ENCODE measurements at regions not wholly inside any gene's neighbourhood (a gene's known extent, or its start where the extent isn't known, plus 50 kb on each side); places are given as distances from the start of the nearest gene placed in this dataset.

DNA sequence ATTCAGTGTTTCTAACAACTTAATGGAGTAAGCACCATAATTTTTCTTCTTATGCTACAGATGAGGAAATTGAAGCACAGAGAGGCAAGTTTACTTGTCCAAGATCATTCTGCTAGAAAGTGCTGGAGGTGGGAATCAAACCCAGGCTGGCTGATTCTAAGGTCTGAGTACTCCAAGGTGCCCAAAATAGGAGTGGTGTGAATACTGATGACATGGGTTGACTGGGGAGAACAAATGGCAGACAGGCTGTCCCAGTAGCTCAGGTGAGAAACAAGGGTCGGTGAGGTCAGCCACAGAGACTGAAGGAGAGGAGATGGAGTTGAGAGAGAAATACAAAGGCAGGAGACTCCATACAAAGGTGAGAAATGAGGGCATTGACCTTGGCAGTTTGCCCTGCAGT is 144.5 kb upstream of the EGFLAM start:
- H3K27me3 ChIP-seq (ENCODE audit: insufficient read depth, low read length, poor library complexity) = no peaks in the 10 kb centered on the region
- no peak overlapping the region for H4K8ac ChIP-seq (ENCODE audit: low read depth, low read length)
- no peak overlapping the region for H2BK5ac ChIP-seq (ENCODE audit: low read length)
- H3K79me2 ChIP-seq (ENCODE audit: control insufficient read depth, insufficient read depth, low read length) = no peaks in the 10 kb centered on the region
- DNase-seq = no peak
- H3K79me1 ChIP-seq (ENCODE audit: low read length) = no peaks in the 10 kb centered on the region
- no peaks in the 10 kb centered on the region for H3K4me1 ChIP-seq (ENCODE audit: control insufficient read depth, low read depth, low read length)
- no peak overlapping the region for H3K27ac ChIP-seq (ENCODE audit: low read depth, low read length)
- no CpG with 5 or more reads among the region's 1 CpG for WGBS (ENCODE audit: extremely low coverage, insufficient coverage, low lambda C conversion rate)
- no peak overlapping the region for H4K5ac ChIP-seq (ENCODE audit: low read length)
- no peak overlapping the region for H3K56ac ChIP-seq (ENCODE audit: low read length)
- no peak overlapping the region for H2AK5ac ChIP-seq (ENCODE audit: low read length)
- H3K36me3 ChIP-seq (ENCODE audit: control insufficient read depth, insufficient read depth, low read length) = no peaks in the 10 kb centered on the region
- H3K23ac ChIP-seq (ENCODE audit: low read length) = no peak overlapping the region
- H3K9ac ChIP-seq (ENCODE audit: low read length) = no peak overlapping the region
- H3K4me2 ChIP-seq (ENCODE audit: low read length) = no peak overlapping the region
- no peak overlapping the region for H3K4me3 ChIP-seq (ENCODE audit: low read length)
- H3K18ac ChIP-seq (ENCODE audit: low read length) = no peak overlapping the region
- no peak overlapping the region for H3K4ac ChIP-seq (ENCODE audit: low read depth, low read length)
- H2BK120ac ChIP-seq (ENCODE audit: low read depth, low read length) = no peak overlapping the region
- H2BK15ac ChIP-seq (replicated peaks; ENCODE audit: low read depth) = no peak overlapping the region

GRCh38 chr5:38113456-38113855 is 144.9 kb upstream of the EGFLAM start:
- no peak overlapping the region for H2AK5ac ChIP-seq (ENCODE audit: low read length)
- H3K23ac ChIP-seq (ENCODE audit: low read length) = no peak overlapping the region
- no peak overlapping the region for H2BK15ac ChIP-seq (replicated peaks; ENCODE audit: low read depth)
- H2BK120ac ChIP-seq (ENCODE audit: low read depth, low read length) = no peak overlapping the region
- no peaks in the 10 kb centered on the region for H3K36me3 ChIP-seq (ENCODE audit: control insufficient read depth, insufficient read depth, low read length)
- WGBS (ENCODE audit: extremely low coverage, insufficient coverage, low lambda C conversion rate) = no CpG with 5 or more reads among the region's 5 CpGs
- H3K79me2 ChIP-seq (ENCODE audit: control insufficient read depth, insufficient read depth, low read length) = no peaks in the 10 kb centered on the region
- H3K4me3 ChIP-seq (ENCODE audit: low read length) = no peak overlapping the region
- H3K79me1 ChIP-seq (ENCODE audit: low read length) = no peaks in the 10 kb centered on the region
- H3K18ac ChIP-seq (ENCODE audit: low read length) = no peak overlapping the region
- H3K4ac ChIP-seq (ENCODE audit: low read depth, low read length) = no peak overlapping the region
- H3K4me1 ChIP-seq (ENCODE audit: control insufficient read depth, low read depth, low read length) = no peaks in the 10 kb centered on the region
- no peak overlapping the region for H4K5ac ChIP-seq (ENCODE audit: low read length)
- no peak for DNase-seq
- H3K27ac ChIP-seq (ENCODE audit: low read depth, low read length) = no peak overlapping the region
- H3K56ac ChIP-seq (ENCODE audit: low read length) = no peak overlapping the region
- H4K8ac ChIP-seq (ENCODE audit: low read depth, low read length) = no peak overlapping the region
- no peak overlapping the region for H3K4me2 ChIP-seq (ENCODE audit: low read length)
- no peak overlapping the region for H3K9ac ChIP-seq (ENCODE audit: low read length)
- no peak overlapping the region for H2BK5ac ChIP-seq (ENCODE audit: low read length)
- no peaks in the 10 kb centered on the region for H3K27me3 ChIP-seq (ENCODE audit: insufficient read depth, low read length, poor library complexity)

- Histone ChIP-seq H2BK15ac (replicated peaks; ENCODE audit: low read depth) (no peak overlapping the region), H3K4me1 (ENCODE audit: control insufficient read depth, low read depth, low read length) (no peaks in the 10 kb centered on the region), H3K36me3 (ENCODE audit: control insufficient read depth, insufficient read depth, low read length) (no peaks in the 10 kb centered on the region), H3K4ac (ENCODE audit: low read depth, low read length) (no peak overlapping the region), H4K5ac (ENCODE audit: low read length) (no peak overlapping the region), H3K27me3 (ENCODE audit: insufficient read depth, low read length, poor library complexity) (no peaks in the 10 kb centered on the region), H3K9ac (ENCODE audit: low read length) (no peak overlapping the region), H3K79me1 (ENCODE audit: low read length) (no peaks in the 10 kb centered on the region), H3K23ac (ENCODE audit: low read length) (no peak overlapping the region), H3K56ac (ENCODE audit: low read length) (no peak overlapping the region), H2AK5ac (ENCODE audit: low read length) (no peak overlapping the region), H2BK120ac (ENCODE audit: low read depth, low read length) (no peak overlapping the region), H3K4me3 (ENCODE audit: low read length) (no peak overlapping the region), H2BK5ac (ENCODE audit: low read length) (no peak overlapping the region), H3K79me2 (ENCODE audit: control insufficient read depth, insufficient read depth, low read length) (no peaks in the 10 kb centered on the region), H4K8ac (ENCODE audit: low read depth, low read length) (no peak overlapping the region), H3K27ac (ENCODE audit: low read depth, low read length) (no peak overlapping the region), H3K4me2 (ENCODE audit: low read length) (no peak overlapping the region), H3K18ac (ENCODE audit: low read length) (no peak overlapping the region)
- no peak for DNase-seq
- no CpG with 5 or more reads among the region's 4 CpGs for WGBS (ENCODE audit: extremely low coverage, insufficient coverage, low lambda C conversion rate)
Measured at GRCh38 chr5:38112938-38113337, 145.4 kb upstream of the EGFLAM start.

DNA sequence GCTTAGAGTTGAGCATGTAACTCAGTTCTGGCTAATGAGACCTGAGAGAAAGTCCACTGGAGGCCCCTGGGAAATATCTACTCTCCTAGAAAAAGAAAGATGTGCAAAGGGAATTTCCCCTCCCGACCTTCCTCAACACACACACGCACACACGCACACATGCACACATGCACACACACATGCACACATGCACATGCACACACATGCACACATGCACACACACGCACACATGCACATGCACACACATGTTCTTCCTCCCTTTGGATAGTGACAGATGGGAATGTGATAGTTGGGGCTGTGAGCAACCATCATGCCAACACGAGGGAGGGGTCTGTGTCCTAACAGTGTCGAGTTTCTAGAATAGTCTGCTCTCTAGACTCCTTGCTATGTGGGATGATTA is 148.2 kb upstream of the EGFLAM start:
- Histone ChIP-seq H3K23ac (ENCODE audit: low read length) (no peak overlapping the region), H3K79me2 (ENCODE audit: control insufficient read depth, insufficient read depth, low read length) (no peaks in the 10 kb centered on the region), H3K27ac (ENCODE audit: low read depth, low read length) (no peak overlapping the region), H3K4me3 (ENCODE audit: low read length) (no peak overlapping the region), H2BK5ac (ENCODE audit: low read length) (no peak overlapping the region), H2BK15ac (replicated peaks; ENCODE audit: low read depth) (no peak overlapping the region), H3K4me2 (ENCODE audit: low read length) (no peak overlapping the region), H3K18ac (ENCODE audit: low read length) (no peak overlapping the region), H3K9ac (ENCODE audit: low read length) (no peak overlapping the region), H3K27me3 (ENCODE audit: insufficient read depth, low read length, poor library complexity) (no peaks in the 10 kb centered on the region), H3K79me1 (ENCODE audit: low read length) (no peaks in the 10 kb centered on the region), H2AK5ac (ENCODE audit: low read length) (no peak overlapping the region), H4K5ac (ENCODE audit: low read length) (no peak overlapping the region), H2BK120ac (ENCODE audit: low read depth, low read length) (no peak overlapping the region), H3K4me1 (ENCODE audit: control insufficient read depth, low read depth, low read length) (peaks cover under 1% of the 10 kb centered on the region), H4K8ac (ENCODE audit: low read depth, low read length) (no peak overlapping the region), H3K56ac (ENCODE audit: low read length) (no peak overlapping the region), H3K4ac (ENCODE audit: low read depth, low read length) (no peak overlapping the region), H3K36me3 (ENCODE audit: control insufficient read depth, insufficient read depth, low read length) (no peaks in the 10 kb centered on the region)
- WGBS (ENCODE audit: extremely low coverage, insufficient coverage, low lambda C conversion rate) = no CpG with 5 or more reads among the region's 6 CpGs
- no peak for DNase-seq

DNA sequence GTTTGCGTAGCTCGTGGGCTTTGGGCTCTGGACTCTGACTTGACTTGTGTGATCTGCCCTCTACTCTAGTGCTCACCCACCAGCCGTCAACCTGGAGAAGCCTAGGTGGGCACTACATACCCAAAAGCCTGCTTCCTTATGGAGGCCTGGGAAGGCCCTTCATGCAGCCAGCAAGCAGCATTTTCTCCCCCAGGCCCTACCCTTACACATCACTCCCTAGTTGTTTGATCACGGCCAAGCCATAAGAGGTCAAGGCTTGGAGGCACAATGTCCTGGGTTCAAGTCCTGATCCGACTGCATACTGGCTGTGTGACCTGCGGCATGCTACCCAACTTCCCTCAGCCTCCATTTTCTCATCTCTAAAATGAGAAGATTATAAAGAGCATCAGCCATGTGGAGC is 151.3 kb upstream of the EGFLAM start:
- WGBS (ENCODE audit: extremely low coverage, insufficient coverage, low lambda C conversion rate) = no CpG with 5 or more reads among the region's 6 CpGs

DNA sequence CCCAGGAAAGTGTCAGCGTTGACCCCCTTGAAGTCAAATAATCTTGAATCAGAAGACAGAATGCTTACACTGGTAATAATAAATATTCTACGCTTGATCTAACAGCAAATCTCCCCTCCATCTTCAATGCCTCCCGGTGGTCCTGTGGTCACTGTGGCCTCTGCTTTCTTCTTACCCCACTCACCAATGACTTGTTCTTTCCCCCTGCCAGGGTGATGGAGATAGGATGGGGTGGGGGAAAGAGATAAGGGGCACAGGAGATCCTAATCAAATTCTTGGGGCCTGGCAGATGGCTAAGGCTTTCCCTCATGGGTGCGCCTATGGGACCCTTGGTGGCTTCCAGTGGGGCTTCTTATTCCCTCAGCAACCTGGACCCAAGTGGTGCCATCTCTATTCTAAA is 152.6 kb upstream of the EGFLAM start:
- no peak overlapping the region for H2BK120ac ChIP-seq (ENCODE audit: low read depth, low read length)
- WGBS (ENCODE audit: extremely low coverage, insufficient coverage, low lambda C conversion rate) = no CpG with 5 or more reads among the region's 4 CpGs
- no peak overlapping the region for H4K8ac ChIP-seq (ENCODE audit: low read depth, low read length)
- H3K23ac ChIP-seq (ENCODE audit: low read length) = no peak overlapping the region
- H3K79me1 ChIP-seq (ENCODE audit: low read length) = no peaks in the 10 kb centered on the region
- H4K5ac ChIP-seq (ENCODE audit: low read length) = no peak overlapping the region
- no peak overlapping the region for H3K27ac ChIP-seq (ENCODE audit: low read depth, low read length)
- no peaks in the 10 kb centered on the region for H3K79me2 ChIP-seq (ENCODE audit: control insufficient read depth, insufficient read depth, low read length)
- H3K18ac ChIP-seq (ENCODE audit: low read length) = no peak overlapping the region
- no peak overlapping the region for H3K4ac ChIP-seq (ENCODE audit: low read depth, low read length)
- no peak overlapping the region for H2AK5ac ChIP-seq (ENCODE audit: low read length)
- H3K4me1 ChIP-seq (ENCODE audit: control insufficient read depth, low read depth, low read length) = peaks cover 6% of the 10 kb centered on the region
- no peaks in the 10 kb centered on the region for H3K36me3 ChIP-seq (ENCODE audit: control insufficient read depth, insufficient read depth, low read length)
- H3K27me3 ChIP-seq (ENCODE audit: insufficient read depth, low read length, poor library complexity) = no peaks in the 10 kb centered on the region
- no peak overlapping the region for H3K56ac ChIP-seq (ENCODE audit: low read length)
- H2BK5ac ChIP-seq (ENCODE audit: low read length) = no peak overlapping the region
- no peak overlapping the region for H3K4me2 ChIP-seq (ENCODE audit: low read length)
- DNase-seq = no peak
- H3K9ac ChIP-seq (ENCODE audit: low read length) = no peak overlapping the region
- H2BK15ac ChIP-seq (replicated peaks; ENCODE audit: low read depth) = no peak overlapping the region
- no peak overlapping the region for H3K4me3 ChIP-seq (ENCODE audit: low read length)

More for the DNA sequence above, 151.3 kb upstream of the EGFLAM start:
- no peak overlapping the region for H4K8ac ChIP-seq (ENCODE audit: low read depth, low read length)
- H3K27me3 ChIP-seq (ENCODE audit: insufficient read depth, low read length, poor library complexity) = no peaks in the 10 kb centered on the region
- no peak overlapping the region for H3K27ac ChIP-seq (ENCODE audit: low read depth, low read length)
- no peaks in the 10 kb centered on the region for H3K79me2 ChIP-seq (ENCODE audit: control insufficient read depth, insufficient read depth, low read length)
- no peak overlapping the region for H3K4me3 ChIP-seq (ENCODE audit: low read length)
- H2BK15ac ChIP-seq (replicated peaks; ENCODE audit: low read depth) = no peak overlapping the region
- H3K18ac ChIP-seq (ENCODE audit: low read length) = no peak overlapping the region
- H3K36me3 ChIP-seq (ENCODE audit: control insufficient read depth, insufficient read depth, low read length) = no peaks in the 10 kb centered on the region
- H3K4me1 ChIP-seq (ENCODE audit: control insufficient read depth, low read depth, low read length) = peaks cover 5% of the 10 kb centered on the region
- H2AK5ac ChIP-seq (ENCODE audit: low read length) = no peak overlapping the region
- no peak overlapping the region for H3K56ac ChIP-seq (ENCODE audit: low read length)
- H4K5ac ChIP-seq (ENCODE audit: low read length) = no peak overlapping the region
- H3K23ac ChIP-seq (ENCODE audit: low read length) = no peak overlapping the region
- no peak for DNase-seq
- H3K4me2 ChIP-seq (ENCODE audit: low read length) = no peak overlapping the region
- H2BK5ac ChIP-seq (ENCODE audit: low read length) = no peak overlapping the region
- no peak overlapping the region for H3K4ac ChIP-seq (ENCODE audit: low read depth, low read length)
- no peak overlapping the region for H2BK120ac ChIP-seq (ENCODE audit: low read depth, low read length)
- H3K79me1 ChIP-seq (ENCODE audit: low read length) = no peaks in the 10 kb centered on the region
- no peak overlapping the region for H3K9ac ChIP-seq (ENCODE audit: low read length)

All from mesendoderm (in vitro differentiated cells).